WI38 (cell line): ENCODE measurements at regions not wholly inside any gene's neighbourhood (a gene's known extent, or its start where the extent isn't known, plus 50 kb on each side); places are given as distances from the start of the nearest gene placed in this dataset.

Experiments used
- H3K4me3 ChIP-seq: 2 replicates; pipeline ENCODE4 v1.5.1; 2011; ENCODE audit warnings: low read depth, mild to moderate bottlenecking, control low read depth, low read length
- CTCF ChIP-seq: IDR thresholded peaks from 2 replicates; pipeline ENCODE4 v1.5.1; 2012; ENCODE audit warnings: low read depth, mild to moderate bottlenecking, control low read depth, low read length

GRCh38 chr4:35228313-35228712 lies 1016.0 kb downstream of the ARAP2 start:
- TF ChIP-seq CTCF = no peak
- no peak overlapping the region for H3K4me3 ChIP-seq

- no peak overlapping the region for H3K4me3 ChIP-seq
- TF ChIP-seq CTCF = no peak
These were observed 1015.3 kb downstream of the ARAP2 start for GRCh38 chr4:35229021-35229420.

GRCh38 chr4:35237924-35238323 lies 1006.4 kb downstream of the ARAP2 start:
- no peak for TF ChIP-seq CTCF
- H3K4me3 ChIP-seq = no peak overlapping the region

- no peak overlapping the region for H3K4me3 ChIP-seq
- TF ChIP-seq CTCF = no peak
These were observed 1005.5 kb downstream of the ARAP2 start for GRCh38 chr4:35238793-35239192.

- H3K4me3 ChIP-seq = no peak overlapping the region
- TF ChIP-seq CTCF = no peak
These were observed 997.8 kb downstream of the ARAP2 start for GRCh38 chr4:35246493-35246892.

GRCh38 chr4:35247047-35247446 lies 997.3 kb downstream of the ARAP2 start:
- no peak overlapping the region for H3K4me3 ChIP-seq

GRCh38 chr4:35250331-35250730 lies 994.0 kb downstream of the ARAP2 start:
- no peak for TF ChIP-seq CTCF

More at GRCh38 chr4:35247047-35247446, 997.3 kb downstream of the ARAP2 start:
- no peak for TF ChIP-seq CTCF

More at GRCh38 chr4:35250331-35250730, 994.0 kb downstream of the ARAP2 start:
- H3K4me3 ChIP-seq = no peak overlapping the region
